NB4 (cell line): ENCODE measurements at regions not wholly inside any gene's neighbourhood (a gene's known extent, or its start where the extent isn't known, plus 50 kb on each side); places are given as distances from the start of the nearest gene placed in this dataset.

Source experiments
- POLR2A ChIP-seq: IDR thresholded peaks from 2 replicates; pipeline ENCODE4 v1.6.1; 2011; ENCODE audit warnings: mild to moderate bottlenecking; ENCODE audit not compliant: insufficient read length; ENCODE audit errors: extremely low read depth
- TF ChIP-seq, protein P1 (sequence below): IDR thresholded peaks from one replicate; pipeline ENCODE4 v1.5.1; 2012; ENCODE audit warnings: low read depth, low read length
- TF ChIP-seq, protein P2 (sequence below): IDR thresholded peaks from 2 replicates; pipeline ENCODE4 v1.6.1; 2011; ENCODE audit warnings: low read depth, low read length

DNA sequence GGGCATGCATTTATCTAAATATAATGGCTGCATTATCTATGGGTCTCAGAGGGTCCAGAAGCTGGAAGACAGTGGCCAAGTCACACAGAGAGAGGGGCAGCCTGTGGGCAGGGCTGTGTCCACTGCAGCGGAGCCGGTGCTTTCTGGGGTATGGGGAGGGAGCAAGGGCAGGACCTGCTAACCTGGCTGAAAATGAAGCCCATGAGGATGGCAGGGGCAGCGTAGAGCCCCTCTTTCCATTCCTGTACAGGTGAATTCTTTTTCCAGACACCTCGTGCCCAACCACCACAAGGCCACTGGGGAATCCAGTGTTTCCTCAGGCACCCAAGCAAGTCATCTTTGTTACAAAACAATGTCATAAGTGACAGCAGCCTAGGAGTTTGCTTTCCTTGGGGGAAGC, 305.9 kb upstream of the IRX4 start:
- TF ChIP-seq, protein P1, sequence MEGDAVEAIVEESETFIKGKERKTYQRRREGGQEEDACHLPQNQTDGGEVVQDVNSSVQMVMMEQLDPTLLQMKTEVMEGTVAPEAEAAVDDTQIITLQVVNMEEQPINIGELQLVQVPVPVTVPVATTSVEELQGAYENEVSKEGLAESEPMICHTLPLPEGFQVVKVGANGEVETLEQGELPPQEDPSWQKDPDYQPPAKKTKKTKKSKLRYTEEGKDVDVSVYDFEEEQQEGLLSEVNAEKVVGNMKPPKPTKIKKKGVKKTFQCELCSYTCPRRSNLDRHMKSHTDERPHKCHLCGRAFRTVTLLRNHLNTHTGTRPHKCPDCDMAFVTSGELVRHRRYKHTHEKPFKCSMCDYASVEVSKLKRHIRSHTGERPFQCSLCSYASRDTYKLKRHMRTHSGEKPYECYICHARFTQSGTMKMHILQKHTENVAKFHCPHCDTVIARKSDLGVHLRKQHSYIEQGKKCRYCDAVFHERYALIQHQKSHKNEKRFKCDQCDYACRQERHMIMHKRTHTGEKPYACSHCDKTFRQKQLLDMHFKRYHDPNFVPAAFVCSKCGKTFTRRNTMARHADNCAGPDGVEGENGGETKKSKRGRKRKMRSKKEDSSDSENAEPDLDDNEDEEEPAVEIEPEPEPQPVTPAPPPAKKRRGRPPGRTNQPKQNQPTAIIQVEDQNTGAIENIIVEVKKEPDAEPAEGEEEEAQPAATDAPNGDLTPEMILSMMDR = no peak
- TF ChIP-seq POLR2A = no peak
- TF ChIP-seq, protein P2, sequence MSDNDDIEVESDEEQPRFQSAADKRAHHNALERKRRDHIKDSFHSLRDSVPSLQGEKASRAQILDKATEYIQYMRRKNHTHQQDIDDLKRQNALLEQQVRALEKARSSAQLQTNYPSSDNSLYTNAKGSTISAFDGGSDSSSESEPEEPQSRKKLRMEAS = no peak
